ENCODE measurements at regions not wholly inside any gene's neighbourhood (a gene's known extent, or its start where the extent isn't known, plus 50 kb on each side); places are given as distances from the start of the nearest gene placed in this dataset.

DNA sequence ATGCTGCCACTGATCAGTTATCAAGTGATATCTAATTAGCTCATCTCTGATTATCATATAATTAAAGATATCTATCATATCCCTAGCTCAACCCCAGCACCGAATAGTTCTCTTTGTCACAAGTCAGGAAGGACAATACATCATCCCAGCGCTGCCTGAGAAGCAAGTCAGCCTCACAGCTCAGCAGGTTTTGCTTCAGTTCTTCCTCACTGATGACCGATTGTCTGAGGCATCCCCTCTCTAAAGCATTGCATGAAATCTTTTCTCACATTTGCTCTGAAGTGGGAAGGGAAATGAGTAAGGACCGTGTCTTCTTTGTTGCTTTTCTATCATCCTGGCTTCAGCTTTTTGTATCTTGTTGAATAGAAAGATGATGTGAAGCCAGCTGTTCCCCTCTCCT lies 247.9 kb downstream of the CMPK2 start:
- Histone ChIP-seq H3K4me1 (no peaks in the 10 kb centered on the region), H3K27me3 (peaks cover 0 to 9% (median 0%) of the 10 kb centered on the region in 4 donors), H3K27ac (no peak overlapping the region), H3K4me3 (no peak overlapping the region), H3K36me3 (no peaks in the 10 kb centered on the region), H3K9me3 (no peaks in the 10 kb centered on the region)
- DNase-seq (no peak), FAIRE-seq (no peak), ATAC-seq (no peak)
- WGBS, 2 donors, result 66% methylated on average over 4 of the region's 4 CpGs
- TF ChIP-seq CTCF (IDR thresholded peaks at IDR 0.05), result no peak
- intact Hi-C loops (cut with DNase I), result no loop called here

- 79 to 87% methylated on average over 6 of the region's 6 CpGs for WGBS, 2 donors
- Histone ChIP-seq H3K27me3 (peaks cover 0 to 9% (median 0%) of the 10 kb centered on the region in 4 donors), H3K4me3 (no peak overlapping the region), H3K27ac (no peak overlapping the region), H3K4me1 (no peaks in the 10 kb centered on the region), H3K9me3 (no peaks in the 10 kb centered on the region), H3K36me3 (no peaks in the 10 kb centered on the region)
- DNase-seq (no peak), ATAC-seq (no peak), FAIRE-seq (no peak)
- intact Hi-C loops (cut with DNase I), result no loop called here
- no peak for TF ChIP-seq CTCF (IDR thresholded peaks at IDR 0.05)
Measured at GRCh38 chr2:6618201-6618600, 247.5 kb downstream of the CMPK2 start.

DNA sequence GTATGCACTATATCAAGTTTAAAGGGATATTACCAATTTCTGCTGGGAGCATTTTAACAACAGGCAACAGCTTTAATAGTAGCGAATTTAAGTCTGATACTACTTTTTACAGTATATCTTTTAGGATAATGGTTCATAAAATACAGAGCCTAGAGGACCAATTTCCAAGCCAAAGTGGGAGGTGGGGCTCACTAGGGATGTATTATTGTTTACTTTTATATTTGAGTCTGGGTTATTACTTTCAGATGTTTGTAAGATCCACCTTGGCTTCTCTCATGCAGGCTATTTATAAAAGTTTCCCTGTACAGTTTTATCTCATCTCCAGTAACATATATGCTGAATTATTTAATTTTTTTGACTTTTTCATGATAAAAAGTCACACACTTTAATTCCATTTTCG lies 242.0 kb downstream of the CMPK2 start:
- no peak for TF ChIP-seq CTCF (IDR thresholded peaks at IDR 0.05)
- Histone ChIP-seq H3K27me3 (peaks cover 0 to 5% (median 0%) of the 10 kb centered on the region in 4 donors), H3K4me3 (no peak overlapping the region), H3K36me3 (no peaks in the 10 kb centered on the region), H3K4me1 (no peaks in the 10 kb centered on the region), H3K9me3 (no peaks in the 10 kb centered on the region), H3K27ac (no peak overlapping the region)
- ATAC-seq (no peak), DNase-seq (no peak), FAIRE-seq (no peak)
- intact Hi-C loops (cut with DNase I), result no loop called here
- 65 to 68% methylated on average over 2 of the region's 2 CpGs for WGBS, 2 donors

- H3K27ac ChIP-seq, result no peak overlapping the region
- H3K27me3 ChIP-seq, result peaks cover 0 to 2% (median 0%) of the 10 kb centered on the region in 4 donors
- no peaks in the 10 kb centered on the region for H3K4me1 ChIP-seq
- no peak for TF ChIP-seq CTCF (IDR thresholded peaks at IDR 0.05)
- H3K9me3 ChIP-seq, result no peaks in the 10 kb centered on the region
- intact Hi-C loops (cut with DNase I), result no loop called here
- FAIRE-seq (no peak), ATAC-seq (no peak), DNase-seq (no peak)
- no peaks in the 10 kb centered on the region for H3K36me3 ChIP-seq
- H3K4me3 ChIP-seq, result no peak overlapping the region
- 55 to 70% methylated on average over 8 of the region's 8 CpGs for whole genome bisulfite sequencing, 2 donors
Measured at GRCh38 chr2:6626401-6627012, 239.2 kb downstream of the CMPK2 start.

- no peak overlapping the region for H3K4me3 ChIP-seq
- no peak overlapping the region for H3K27ac ChIP-seq
- H3K9me3 ChIP-seq, result no peaks in the 10 kb centered on the region
- intact Hi-C loops (cut with DNase I), result no loop called here
- no peak for TF ChIP-seq CTCF (IDR thresholded peaks at IDR 0.05)
- no peaks in the 10 kb centered on the region for H3K36me3 ChIP-seq
- ATAC-seq, result no peak
- H3K4me1 ChIP-seq, result no peaks in the 10 kb centered on the region
- 87 to 91% methylated on average over 4 of the region's 4 CpGs for WGBS, 2 donors
- no peak for DNase-seq
- H3K27me3 ChIP-seq, result no peaks in the 10 kb centered on the region
- no peak for FAIRE-seq
Measured at GRCh38 chr2:6627316-6627715, 238.4 kb downstream of the CMPK2 start.

Measured in pancreas (tissue), 10 donors.